ENCODE measurements at regions not wholly inside any gene's neighbourhood (a gene's known extent, or its start where the extent isn't known, plus 50 kb on each side); places are given as distances from the start of the nearest gene placed in this dataset.

- peak; percentile 64 for TF ChIP-seq CTCF (IDR thresholded peaks at IDR 0.05; ENCODE audit: insufficient read depth, low read length, severe bottlenecking)
- DNase-seq (ENCODE audit: low read depth) (peak; percentile 80), FAIRE-seq (no peak)
- H3K27me3 ChIP-seq (ENCODE audit: control insufficient read depth, insufficient read depth, low read length), result no peaks in the 10 kb centered on the region
- H3K4me3 ChIP-seq (ENCODE audit: low read depth, low read length), result no peak overlapping the region
- H3K36me3 ChIP-seq (ENCODE audit: control insufficient read depth, insufficient read depth, low read length), result no peaks in the 10 kb centered on the region
Measured at GRCh38 chr3:39000008-39000450, 51.7 kb downstream of the SCN11A start.

- no peak overlapping the region for H3K4me3 ChIP-seq (ENCODE audit: low read depth, low read length)
- H3K27me3 ChIP-seq (ENCODE audit: control insufficient read depth, insufficient read depth, low read length), result no peaks in the 10 kb centered on the region
- H3K36me3 ChIP-seq (ENCODE audit: control insufficient read depth, insufficient read depth, low read length), result no peaks in the 10 kb centered on the region
- FAIRE-seq, result no peak
- TF ChIP-seq CTCF (IDR thresholded peaks at IDR 0.05; ENCODE audit: insufficient read depth, low read length, severe bottlenecking), result no peak
- DNase-seq (ENCODE audit: low read depth), result no peak
Measured at GRCh38 chr3:38998086-38998485, 53.7 kb downstream of the SCN11A start.

- DNase-seq (ENCODE audit: low read depth) (no peak), FAIRE-seq (no peak)
- Histone ChIP-seq H3K4me3 (ENCODE audit: low read depth, low read length) (no peak overlapping the region), H3K36me3 (ENCODE audit: control insufficient read depth, insufficient read depth, low read length) (no peaks in the 10 kb centered on the region), H3K27me3 (ENCODE audit: control insufficient read depth, insufficient read depth, low read length) (no peaks in the 10 kb centered on the region)
- no peak for TF ChIP-seq CTCF (IDR thresholded peaks at IDR 0.05; ENCODE audit: insufficient read depth, low read length, severe bottlenecking)
Measured at GRCh38 chr3:38996193-38996592, 55.6 kb downstream of the SCN11A start.

- Histone ChIP-seq H3K27me3 (ENCODE audit: control insufficient read depth, insufficient read depth, low read length) (no peaks in the 10 kb centered on the region), H3K4me3 (ENCODE audit: low read depth, low read length) (no peak overlapping the region), H3K36me3 (ENCODE audit: control insufficient read depth, insufficient read depth, low read length) (no peaks in the 10 kb centered on the region)
- no peak for TF ChIP-seq CTCF (IDR thresholded peaks at IDR 0.05; ENCODE audit: insufficient read depth, low read length, severe bottlenecking)
- DNase-seq (ENCODE audit: low read depth), result no peak
- no peak for FAIRE-seq
Measured at GRCh38 chr3:38994251-38994650, 57.5 kb downstream of the SCN11A start.

- DNase-seq (ENCODE audit: low read depth), result peak; percentile 85
- no peaks in the 10 kb centered on the region for H3K36me3 ChIP-seq (ENCODE audit: control insufficient read depth, insufficient read depth, low read length)
- TF ChIP-seq CTCF (IDR thresholded peaks at IDR 0.05; ENCODE audit: insufficient read depth, low read length, severe bottlenecking), result no peak
- no peak overlapping the region for H3K4me3 ChIP-seq (ENCODE audit: low read depth, low read length)
- FAIRE-seq, result peak; percentile 76
- no peaks in the 10 kb centered on the region for H3K27me3 ChIP-seq (ENCODE audit: control insufficient read depth, insufficient read depth, low read length)
Measured at GRCh38 chr3:38992117-38992760, 59.5 kb downstream of the SCN11A start.

- no peak for FAIRE-seq
- TF ChIP-seq CTCF (IDR thresholded peaks at IDR 0.05; ENCODE audit: insufficient read depth, low read length, severe bottlenecking), result no peak
- no peak for DNase-seq (ENCODE audit: low read depth)
- H3K36me3 ChIP-seq (ENCODE audit: control insufficient read depth, insufficient read depth, low read length), result no peaks in the 10 kb centered on the region
- no peaks in the 10 kb centered on the region for H3K27me3 ChIP-seq (ENCODE audit: control insufficient read depth, insufficient read depth, low read length)
- no peak overlapping the region for H3K4me3 ChIP-seq (ENCODE audit: low read depth, low read length)
Measured at GRCh38 chr3:38990621-38991020, 61.1 kb downstream of the SCN11A start.
